ENCODE measurements at regions not wholly inside any gene's neighbourhood (a gene's known extent, or its start where the extent isn't known, plus 50 kb on each side); places are given as distances from the start of the nearest gene placed in this dataset.

DNA sequence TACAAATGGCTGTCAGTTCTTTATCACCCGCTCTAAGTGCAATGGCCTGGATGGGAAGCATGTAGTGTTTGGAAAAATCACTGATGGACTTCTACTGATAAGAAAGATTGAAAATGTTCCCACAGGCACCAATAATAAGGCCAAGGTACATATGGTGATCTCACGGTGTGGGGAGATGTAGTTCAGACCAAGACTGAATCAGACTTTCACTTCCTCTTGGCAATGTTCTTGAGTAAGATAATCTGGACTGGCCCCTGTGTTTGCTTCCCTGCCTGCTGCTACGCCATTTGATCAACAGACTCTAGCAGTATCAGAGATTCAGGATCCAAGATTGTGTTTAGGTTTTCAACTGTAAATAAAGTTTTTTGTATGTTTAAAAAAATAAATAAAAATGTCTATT is 682.2 kb upstream of the AMOT start:
- no peak overlapping the region for H3K4me2 ChIP-seq (ENCODE audit: low read length, poor library complexity, severe bottlenecking)
- no peak overlapping the region for H3K23ac ChIP-seq (ENCODE audit: low read length in 2 of 2)

DNA sequence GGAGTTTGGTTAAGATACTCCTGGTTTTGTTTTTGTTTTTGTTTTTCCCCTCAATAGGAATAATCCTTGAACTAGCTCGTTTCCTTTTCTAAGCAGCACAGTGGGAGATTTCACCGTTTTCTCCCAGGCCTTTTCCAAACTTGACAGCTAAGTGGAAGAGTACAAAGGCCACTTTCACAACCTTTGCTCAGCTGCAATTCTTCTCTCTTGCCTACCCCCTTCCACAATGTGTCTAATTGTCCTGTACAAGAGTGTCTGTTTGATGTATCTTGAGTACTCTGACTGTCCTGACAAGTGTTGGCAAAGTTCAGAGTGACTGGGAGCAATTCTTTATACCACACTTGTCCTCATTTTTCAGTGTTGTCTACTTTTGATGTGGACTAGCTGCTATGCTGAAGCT is 674.3 kb upstream of the AMOT start:
- no peak overlapping the region for H3K14ac ChIP-seq (ENCODE audit: low read length in 2 of 2)
- H3K4me1 ChIP-seq (ENCODE audit: control insufficient read depth, insufficient read depth, low read depth, low read length), result no peaks in the 10 kb centered on the region
- peaks cover 0 to 7% of the 10 kb centered on the region in 2 experiments for H3K27me3 ChIP-seq (ENCODE audit: control insufficient read depth in 1 of 2, insufficient read depth in 1 of 2, low read length in 2 of 2)
- H3K4ac ChIP-seq (ENCODE audit: low read depth in 1 of 2, low read length in 2 of 2), result no peak overlapping the region
- no peak overlapping the region for H2BK5ac ChIP-seq (ENCODE audit: low read depth, low read length, poor library complexity, severe bottlenecking)
- H3K23ac ChIP-seq (ENCODE audit: low read length in 2 of 2), result no peak overlapping the region
- WGBS, result no CpG with 5 or more reads among the region's 2 CpGs
- H2BK15ac ChIP-seq (ENCODE audit: low read depth, poor library complexity, severe bottlenecking), result no peak overlapping the region
- H4K91ac ChIP-seq (ENCODE audit: low read length), result no peak overlapping the region
- H2AK5ac ChIP-seq (ENCODE audit: low read length, severe bottlenecking), result no peak overlapping the region
- H3K4me3 ChIP-seq (ENCODE audit: insufficient read depth in 1 of 2, low read depth in 1 of 2, low read length in 2 of 2), result no peak overlapping the region
- no peak overlapping the region for H3K27ac ChIP-seq (ENCODE audit: low read length, poor library complexity, severe bottlenecking)
- H2BK12ac ChIP-seq (ENCODE audit: low read length in 2 of 2), result no peak overlapping the region
- no peaks in the 10 kb centered on the region for H3K79me1 ChIP-seq (replicated peaks; ENCODE audit: low read length, poor library complexity, severe bottlenecking)
- DNase-seq, result no peak
- no peaks in the 10 kb centered on the region for H3K36me3 ChIP-seq (ENCODE audit: control insufficient read depth in 1 of 2, insufficient read depth in 2 of 2, low read depth in 1 of 2, low read length in 2 of 2)
- no peak overlapping the region for H4K8ac ChIP-seq (ENCODE audit: low read length)
- no peak overlapping the region for H3K9ac ChIP-seq (ENCODE audit: low read length)
- H2BK120ac ChIP-seq (ENCODE audit: low read depth, low read length), result no peak overlapping the region
- no peaks in the 10 kb centered on the region for H3K9me3 ChIP-seq (ENCODE audit: control insufficient read depth, low read length)
- no peak overlapping the region for H3K18ac ChIP-seq (ENCODE audit: low read depth in 1 of 2, low read length in 2 of 2)
- no peak overlapping the region for H3K4me2 ChIP-seq (ENCODE audit: low read length, poor library complexity, severe bottlenecking)
- H2AFZ ChIP-seq (ENCODE audit: low read depth, low read length), result no peak overlapping the region

More for the DNA sequence above, 682.2 kb upstream of the AMOT start:
- H3K79me1 ChIP-seq (replicated peaks; ENCODE audit: low read length, poor library complexity, severe bottlenecking), result no peaks in the 10 kb centered on the region
- H3K4me1 ChIP-seq (ENCODE audit: control insufficient read depth, insufficient read depth, low read depth, low read length), result no peaks in the 10 kb centered on the region
- no peak overlapping the region for H2BK12ac ChIP-seq (ENCODE audit: low read length in 2 of 2)
- H4K91ac ChIP-seq (ENCODE audit: low read length), result no peak overlapping the region
- DNase-seq, result no peak
- H2AFZ ChIP-seq (ENCODE audit: low read depth, low read length), result no peak overlapping the region
- H3K4me3 ChIP-seq (ENCODE audit: insufficient read depth in 1 of 2, low read depth in 1 of 2, low read length in 2 of 2), result no peak overlapping the region
- WGBS, result 95% methylated on average over 3 of the region's 3 CpGs
- no peak overlapping the region for H2BK120ac ChIP-seq (ENCODE audit: low read depth, low read length)
- H3K18ac ChIP-seq (ENCODE audit: low read depth in 1 of 2, low read length in 2 of 2), result no peak overlapping the region
- H3K27me3 ChIP-seq (ENCODE audit: control insufficient read depth in 1 of 2, insufficient read depth in 1 of 2, low read length in 2 of 2), result peaks cover 0 to 9% of the 10 kb centered on the region in 2 experiments
- H3K27ac ChIP-seq (ENCODE audit: low read length, poor library complexity, severe bottlenecking), result no peak overlapping the region
- no peak overlapping the region for H2BK15ac ChIP-seq (ENCODE audit: low read depth, poor library complexity, severe bottlenecking)
- H3K36me3 ChIP-seq (ENCODE audit: control insufficient read depth in 1 of 2, insufficient read depth in 2 of 2, low read depth in 1 of 2, low read length in 2 of 2), result no peaks in the 10 kb centered on the region
- H3K14ac ChIP-seq (ENCODE audit: low read length in 2 of 2), result no peak overlapping the region
- H2BK5ac ChIP-seq (ENCODE audit: low read depth, low read length, poor library complexity, severe bottlenecking), result no peak overlapping the region
- no peak overlapping the region for H2AK5ac ChIP-seq (ENCODE audit: low read length, severe bottlenecking)
- no peak overlapping the region for H3K4ac ChIP-seq (ENCODE audit: low read depth in 1 of 2, low read length in 2 of 2)
- no peak overlapping the region for H3K9ac ChIP-seq (ENCODE audit: low read length)
- H4K8ac ChIP-seq (ENCODE audit: low read length), result no peak overlapping the region
- H3K9me3 ChIP-seq (ENCODE audit: control insufficient read depth, low read length), result no peaks in the 10 kb centered on the region

DNA sequence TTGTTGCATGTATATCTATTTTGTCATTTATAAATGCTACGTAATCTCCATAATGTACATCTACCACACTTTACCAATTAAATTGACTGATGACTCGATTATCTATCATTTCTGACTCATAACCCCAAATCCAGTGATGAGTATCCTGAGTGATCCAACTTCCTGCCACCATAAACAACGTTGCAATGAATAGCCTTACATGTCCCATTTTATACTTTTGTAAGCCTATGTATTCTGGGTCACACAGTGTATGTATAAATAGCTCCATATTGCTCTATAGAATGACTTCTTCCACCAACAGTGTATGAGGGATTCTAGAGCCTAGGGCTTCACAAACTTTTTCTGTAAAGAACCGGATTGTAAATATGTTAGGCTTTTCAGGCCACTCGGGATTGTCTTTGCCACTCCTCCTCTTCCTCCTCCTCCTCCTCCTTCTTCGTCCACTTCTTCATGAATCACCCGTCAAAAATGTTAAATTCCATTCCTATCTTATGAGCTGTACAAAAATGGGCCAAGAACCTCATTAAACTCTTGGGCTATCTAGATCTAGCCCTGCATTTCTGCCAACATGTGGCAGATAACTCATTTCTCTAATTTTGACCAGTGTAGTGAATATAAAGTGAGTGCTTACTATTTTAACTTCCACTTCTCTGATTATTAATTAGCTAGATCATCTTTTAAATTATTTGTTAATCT is 672.2 kb upstream of the AMOT start:
- H3K79me1 ChIP-seq (replicated peaks; ENCODE audit: low read length, poor library complexity, severe bottlenecking), result no peaks in the 10 kb centered on the region
- no peak overlapping the region for H2AFZ ChIP-seq (ENCODE audit: low read depth, low read length)
- no peaks in the 10 kb centered on the region for H3K36me3 ChIP-seq (ENCODE audit: control insufficient read depth in 1 of 2, insufficient read depth in 2 of 2, low read depth in 1 of 2, low read length in 2 of 2)
- H3K4me1 ChIP-seq (ENCODE audit: control insufficient read depth, insufficient read depth, low read depth, low read length), result no peaks in the 10 kb centered on the region
- no peak overlapping the region for H4K8ac ChIP-seq (ENCODE audit: low read length)
- H3K9me3 ChIP-seq (ENCODE audit: control insufficient read depth, low read length), result no peaks in the 10 kb centered on the region
- no peak overlapping the region for H2BK5ac ChIP-seq (ENCODE audit: low read depth, low read length, poor library complexity, severe bottlenecking)
- peak overlapping the region; percentile 49 for H3K27ac ChIP-seq (ENCODE audit: low read length, poor library complexity, severe bottlenecking)
- 0% methylated on average over 3 of the region's 7 CpGs for WGBS
- no peak overlapping the region for H2AK5ac ChIP-seq (ENCODE audit: low read length, severe bottlenecking)
- no peak overlapping the region for H3K18ac ChIP-seq (ENCODE audit: low read depth in 1 of 2, low read length in 2 of 2)
- H3K27me3 ChIP-seq (ENCODE audit: control insufficient read depth in 1 of 2, insufficient read depth in 1 of 2, low read length in 2 of 2), result peaks cover 0 to under 1% of the 10 kb centered on the region in 2 experiments
- H2BK12ac ChIP-seq (ENCODE audit: low read length in 2 of 2), result no peak overlapping the region
- no peak overlapping the region for H4K91ac ChIP-seq (ENCODE audit: low read length)
- H2BK120ac ChIP-seq (ENCODE audit: low read depth, low read length), result no peak overlapping the region
- no peak overlapping the region for H3K23ac ChIP-seq (ENCODE audit: low read length in 2 of 2)
- peak; percentile 56 for DNase-seq
- H3K9ac ChIP-seq (ENCODE audit: low read length), result peak overlapping the region; percentile 34
- H3K14ac ChIP-seq (ENCODE audit: low read length in 2 of 2), result no peak overlapping the region
- no peak overlapping the region for H3K4me3 ChIP-seq (ENCODE audit: insufficient read depth in 1 of 2, low read depth in 1 of 2, low read length in 2 of 2)
- H3K4me2 ChIP-seq (ENCODE audit: low read length, poor library complexity, severe bottlenecking), result no peak overlapping the region
- H2BK15ac ChIP-seq (ENCODE audit: low read depth, poor library complexity, severe bottlenecking), result no peak overlapping the region
- H3K4ac ChIP-seq (ENCODE audit: low read depth in 1 of 2, low read length in 2 of 2), result no peak overlapping the region

DNA sequence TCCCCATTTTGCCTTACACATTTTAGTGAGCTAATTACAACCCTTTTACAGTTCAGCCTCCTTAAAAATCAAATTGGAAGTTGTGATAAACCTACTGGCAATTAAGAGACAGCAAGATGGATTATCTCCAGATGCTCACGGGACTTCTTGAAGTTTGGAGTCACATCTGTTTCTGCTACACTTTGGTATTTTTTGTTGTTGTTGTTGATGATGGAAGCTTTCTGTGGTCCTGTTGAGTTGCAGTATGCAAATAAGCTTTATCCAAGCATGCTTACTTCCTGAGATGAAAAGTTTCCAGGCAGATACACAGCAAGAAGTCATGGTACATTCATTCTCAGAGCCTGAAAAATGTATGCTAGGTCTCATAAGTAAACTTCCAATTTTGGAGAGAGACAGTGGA is 670.0 kb upstream of the AMOT start:
- Histone ChIP-seq H3K36me3 (ENCODE audit: control insufficient read depth in 1 of 2, insufficient read depth in 2 of 2, low read depth in 1 of 2, low read length in 2 of 2) (no peaks in the 10 kb centered on the region), H3K4ac (ENCODE audit: low read depth in 1 of 2, low read length in 2 of 2) (no peak overlapping the region), H3K9ac (ENCODE audit: low read length) (no peak overlapping the region), H3K27me3 (ENCODE audit: control insufficient read depth in 1 of 2, insufficient read depth in 1 of 2, low read length in 2 of 2) (peaks cover 0 to 3% of the 10 kb centered on the region in 2 experiments), H2AK5ac (ENCODE audit: low read length, severe bottlenecking) (no peak overlapping the region), H3K9me3 (ENCODE audit: control insufficient read depth, low read length) (no peaks in the 10 kb centered on the region), H4K8ac (ENCODE audit: low read length) (no peak overlapping the region), H2BK120ac (ENCODE audit: low read depth, low read length) (no peak overlapping the region), H3K18ac (ENCODE audit: low read depth in 1 of 2, low read length in 2 of 2) (no peak overlapping the region), H2BK15ac (ENCODE audit: low read depth, poor library complexity, severe bottlenecking) (no peak overlapping the region), H2BK5ac (ENCODE audit: low read depth, low read length, poor library complexity, severe bottlenecking) (no peak overlapping the region), H4K91ac (ENCODE audit: low read length) (no peak overlapping the region), H2AFZ (ENCODE audit: low read depth, low read length) (no peak overlapping the region), H3K27ac (ENCODE audit: low read length, poor library complexity, severe bottlenecking) (no peak overlapping the region), H3K4me2 (ENCODE audit: low read length, poor library complexity, severe bottlenecking) (no peak overlapping the region), H3K4me3 (ENCODE audit: insufficient read depth in 1 of 2, low read depth in 1 of 2, low read length in 2 of 2) (no peak overlapping the region), H3K23ac (ENCODE audit: low read length in 2 of 2) (no peak overlapping the region), H3K4me1 (ENCODE audit: control insufficient read depth, insufficient read depth, low read depth, low read length) (no peaks in the 10 kb centered on the region), H3K14ac (ENCODE audit: low read length in 2 of 2) (no peak overlapping the region), H3K79me1 (replicated peaks; ENCODE audit: low read length, poor library complexity, severe bottlenecking) (no peaks in the 10 kb centered on the region), H2BK12ac (ENCODE audit: low read length in 2 of 2) (no peak overlapping the region)
- DNase-seq, result no peak
- WGBS, result 46% methylated on average over 1 of the region's 1 CpG
